A673 (cell line): ENCODE measurements at regions not wholly inside any gene's neighbourhood (a gene's known extent, or its start where the extent isn't known, plus 50 kb on each side); places are given as distances from the start of the nearest gene placed in this dataset.

Source experiments
- BruUV-seq: library from RNA; stranded (reverse); fragments of 400-500 nt; replicated peaks from 2 replicates; lab custom pipeline; 2021; lab: Mats Ljungman, UMichigan
- CTCF ChIA-PET: fragments of 300-600 bp; sonication (Branson Sonifier 250); formaldehyde crosslinking; loops from one replicate; lab custom pipeline; 2022; ENCODE audit warnings: antibody characterized with exemption; lab: Charles Lee
- POLR2A ChIA-PET: fragments of 300-600 bp; sonication (Branson Sonifier 250); formaldehyde crosslinking; loops from one replicate; lab custom pipeline; 2022; ENCODE audit warnings: antibody characterized with exemption; ENCODE audit not compliant: low non-redundant PET; lab: Charles Lee
- DNase-seq: peaks from one replicate; pipeline ENCODE4 v3.0.0-alpha.2; 2015; ENCODE audit warnings: low spot score
- H3K27ac ChIP-seq: fragments of 200-600 bp; sonication (generic); 2 replicates; pipeline ENCODE4 v1.5.1; 2016; ENCODE audit warnings: mixed run types, low read depth, mild to moderate bottlenecking, mixed read lengths, antibody characterized with exemption, low read length; ENCODE audit not compliant: poor library complexity, severe bottlenecking
- H3K27me3 ChIP-seq: fragments of 200-600 bp; sonication (generic); replicated peaks from 2 replicates; pipeline ENCODE4 v1.6.1; 2017; ENCODE audit warnings: mixed run types, low read depth, mild to moderate bottlenecking, mixed read lengths, antibody characterized with exemption, low read length; ENCODE audit not compliant: insufficient read depth, poor library complexity
- H3K36me3 ChIP-seq: fragments of 200-600 bp; sonication (generic); 2 replicates; pipeline ENCODE4 v1.6.1; 2016; ENCODE audit warnings: mixed run types, mild to moderate bottlenecking, mixed read lengths, antibody characterized with exemption, low read length; ENCODE audit not compliant: insufficient read depth, poor library complexity, severe bottlenecking
- H3K4me1 ChIP-seq: fragments of 200-600 bp; sonication (generic); 2 replicates; pipeline ENCODE4 v1.6.1; 2017; ENCODE audit warnings: mixed run types, mild to moderate bottlenecking, mixed read lengths, antibody characterized with exemption, low read length; ENCODE audit not compliant: insufficient read depth, poor library complexity, severe bottlenecking
- H3K4me3 ChIP-seq: fragments of 200-600 bp; sonication (generic); 2 replicates; pipeline ENCODE4 v1.5.1; 2016; ENCODE audit warnings: low read depth, mixed run types, mild to moderate bottlenecking, mixed read lengths, low read length; ENCODE audit not compliant: poor library complexity, severe bottlenecking
- H3K9me3 ChIP-seq: fragments of 200-600 bp; sonication (generic); 2 replicates; pipeline ENCODE4 v1.6.1; 2016; ENCODE audit warnings: mixed run types, low read depth, mild to moderate bottlenecking, mixed read lengths, antibody characterized with exemption, low read length; ENCODE audit not compliant: poor library complexity, severe bottlenecking
- CTCF ChIP-seq: fragments of 300-800, 200-600 bp; sonication (generic); conservative IDR thresholded peaks from 2 replicates; pipeline ENCODE4 v1.5.1; 2017; ENCODE audit warnings: low read depth, mild to moderate bottlenecking, antibody characterized with exemption, low read length, moderate library complexity, mixed read lengths
- EZH2 ChIP-seq: fragments of 200-600 bp; sonication (generic); IDR thresholded peaks from 2 replicates; pipeline ENCODE4 v1.6.1; 2017; ENCODE audit warnings: borderline replicate concordance, low read depth, mild to moderate bottlenecking, mixed read lengths, antibody characterized with exemption, low read length; ENCODE audit not compliant: poor library complexity, severe bottlenecking
- intact Hi-C: fragments of 100-400 bp; cut with micrococcal nuclease; formaldehyde crosslinking; loops from one replicate; pipeline ENCODE4 v1.10.0; 2022; ENCODE audit not compliant: unreplicated experiment

- H3K4me3 ChIP-seq, result no peak overlapping the region
- CTCF ChIA-PET, result no interaction called here
- TF ChIP-seq EZH2, result no peak
- TF ChIP-seq CTCF, result no peak
Measured at GRCh38 chr5:29504411-29504810, 1689.1 kb upstream of the CDH6 start.

GRCh38 chr5:29498860-29499259 is 1694.6 kb upstream of the CDH6 start:
- no peak overlapping the region for H3K4me3 ChIP-seq
- TF ChIP-seq EZH2 (no peak), CTCF (no peak)
- H3K9me3 ChIP-seq, result peaks cover 13% of the 10 kb centered on the region
- H3K27me3 ChIP-seq, result no peaks in the 10 kb centered on the region
- CTCF ChIA-PET, result no interaction called here
- no peak overlapping the region for H3K27ac ChIP-seq
- intact Hi-C loops, result no loop called here
- no TSS peak for BruUV-seq
- H3K4me1 ChIP-seq, result no peaks in the 10 kb centered on the region
- DNase-seq, result no peak
- no peaks in the 10 kb centered on the region for H3K36me3 ChIP-seq
- POLR2A ChIA-PET, result no interaction called here

More at GRCh38 chr5:29504411-29504810, 1689.1 kb upstream of the CDH6 start:
- Histone ChIP-seq H3K9me3 (no peaks in the 10 kb centered on the region), H3K4me1 (no peaks in the 10 kb centered on the region), H3K27me3 (no peaks in the 10 kb centered on the region), H3K36me3 (no peaks in the 10 kb centered on the region), H3K27ac (no peak overlapping the region)
- intact Hi-C loops, result no loop called here
- no TSS peak for BruUV-seq
- no peak for DNase-seq
- POLR2A ChIA-PET, result no interaction called here

- ChIA-PET POLR2A (no interaction called here), CTCF (no interaction called here)
- Histone ChIP-seq H3K27ac (no peak overlapping the region), H3K4me1 (no peaks in the 10 kb centered on the region), H3K36me3 (no peaks in the 10 kb centered on the region), H3K4me3 (no peak overlapping the region), H3K9me3 (peaks cover 14% of the 10 kb centered on the region), H3K27me3 (no peaks in the 10 kb centered on the region)
- no peak for DNase-seq
- BruUV-seq, result no TSS peak
- intact Hi-C loops, result no loop called here
- TF ChIP-seq EZH2, result no peak
- no peak for TF ChIP-seq CTCF
Measured at GRCh38 chr5:29498412-29498811, 1695.1 kb upstream of the CDH6 start.
